Ascending aorta (tissue), 2 donors: ENCODE measurements at regions not wholly inside any gene's neighbourhood (a gene's known extent, or its start where the extent isn't known, plus 50 kb on each side); places are given as distances from the start of the nearest gene placed in this dataset.

ENCODE experiments used
- DNase-seq, 2 donors: peaks; one replicate each; pipeline ENCODE4 v3.0.0-alpha.2; 2019; ENCODE audit warnings: low spot score in 2 of 2
- H3K27ac ChIP-seq, 2 donors: fragments of 200-600 bp; sonication (generic); one replicate each; pipeline ENCODE4 v1.5.1; 2016 to 2017; ENCODE audit warnings: mild to moderate bottlenecking in 1 of 2
- H3K27me3 ChIP-seq: fragments of 200-600 bp; sonication (generic); one replicate; pipeline ENCODE4 v1.5.1; 2017
- H3K36me3 ChIP-seq, 2 donors: fragments of 200-600 bp; sonication (generic); one replicate each; pipeline ENCODE4 v1.5.1; 2016
- H3K4me1 ChIP-seq, 2 donors: fragments of 200-600 bp; sonication (generic); one replicate each; pipeline ENCODE4 v1.5.1; 2016 to 2017; ENCODE audit warnings: mild to moderate bottlenecking in 1 of 2
- H3K4me3 ChIP-seq, 2 donors: fragments of 200-600 bp; sonication (generic); one replicate each; pipeline ENCODE4 v1.5.1; 2016 to 2017; ENCODE audit warnings: mild to moderate bottlenecking in 1 of 2
- H3K9me3 ChIP-seq, 2 donors: fragments of 200-600 bp; sonication (generic); one replicate each; pipeline ENCODE4 v1.5.1; 2016
- CTCF ChIP-seq, 3 experiments: fragments of 200-600 bp in 2 of 3; fragments of 450-650 bp in 1 of 3; sonication (generic) in 2 of 3; IDR thresholded peaks; one replicate each; pipeline ENCODE4 v1.5.1; 2016 to 2019; ENCODE audit warnings: antibody characterized with exemption in 3 of 3, mild to moderate bottlenecking in 1 of 3, moderate library complexity in 1 of 3
- intact Hi-C: fragments of 100-400 bp; cut with DNase I; formaldehyde crosslinking; loops from one replicate; pipeline ENCODE4 v1.15.1; 2023

DNA sequence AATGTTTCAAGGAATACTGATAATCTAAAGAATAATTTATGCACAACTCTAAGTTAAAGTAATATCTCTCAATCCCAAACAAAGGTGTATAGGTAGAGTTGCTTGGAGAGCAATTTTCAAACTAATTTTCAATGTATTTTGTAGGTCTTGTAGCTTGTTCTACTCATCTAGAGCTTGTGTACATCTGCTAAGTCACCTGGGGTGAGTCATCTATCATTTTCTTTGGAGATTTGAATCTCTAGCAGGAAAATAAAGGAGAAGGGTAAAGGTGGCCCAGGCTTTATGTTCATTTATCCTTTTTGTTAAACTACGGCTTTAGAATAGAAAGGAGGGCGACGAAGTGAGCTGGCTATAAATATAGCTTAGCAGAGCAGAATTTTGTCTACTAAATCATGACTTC lies 76.8 kb upstream of the THUMPD2 start:
- no peaks in the 10 kb centered on the region for H3K36me3 ChIP-seq
- TF ChIP-seq CTCF (IDR thresholded peaks at IDR 0.05): no peak
- H3K4me3 ChIP-seq: no peak overlapping the region
- no peak overlapping the region for H3K27ac ChIP-seq
- H3K27me3 ChIP-seq: no peaks in the 10 kb centered on the region
- intact Hi-C loops: no loop called here
- DNase-seq: no peak
- no peaks in the 10 kb centered on the region for H3K4me1 ChIP-seq
- no peaks in the 10 kb centered on the region for H3K9me3 ChIP-seq

DNA sequence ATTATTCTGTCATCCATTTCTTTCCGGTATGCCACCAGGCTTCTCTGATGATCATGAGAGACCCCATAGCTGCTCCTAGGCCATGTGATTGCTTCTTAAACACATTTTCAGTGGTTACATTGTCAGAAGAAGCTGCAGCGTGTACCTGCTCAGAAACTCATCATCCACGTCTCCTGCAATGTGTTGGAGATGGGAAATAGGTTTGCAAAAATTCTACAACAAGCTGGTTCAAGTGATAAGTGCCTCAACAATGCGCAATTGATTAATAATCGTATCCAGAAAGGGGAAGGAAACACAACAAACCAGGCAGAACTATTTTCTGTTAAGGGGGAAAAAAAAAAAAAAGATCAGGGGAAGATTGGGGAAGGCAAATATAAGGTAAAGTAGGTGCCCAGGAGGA lies 75.7 kb upstream of the THUMPD2 start:
- Histone ChIP-seq H3K27ac (no peak overlapping the region), H3K9me3 (no peaks in the 10 kb centered on the region), H3K4me1 (no peaks in the 10 kb centered on the region), H3K36me3 (no peaks in the 10 kb centered on the region), H3K4me3 (no peak overlapping the region), H3K27me3 (no peaks in the 10 kb centered on the region)
- DNase-seq: no peak
- intact Hi-C loops: no loop called here
- no peak for TF ChIP-seq CTCF (IDR thresholded peaks at IDR 0.05)

- intact Hi-C loops: no loop called here
- no peak for DNase-seq
- TF ChIP-seq CTCF (IDR thresholded peaks at IDR 0.05): no peak
- H3K27me3 ChIP-seq: no peaks in the 10 kb centered on the region
- H3K27ac ChIP-seq: no peak overlapping the region
- no peaks in the 10 kb centered on the region for H3K4me1 ChIP-seq
- no peaks in the 10 kb centered on the region for H3K36me3 ChIP-seq
- H3K9me3 ChIP-seq: no peaks in the 10 kb centered on the region
- no peak overlapping the region for H3K4me3 ChIP-seq
Observed at GRCh38 chr2:39852831-39853230, 73.8 kb upstream of the THUMPD2 start.

- no peak overlapping the region for H3K4me3 ChIP-seq
- H3K27ac ChIP-seq: no peak overlapping the region
- intact Hi-C loops: no loop called here
Observed at GRCh38 chr2:39851651-39852110, 72.6 kb upstream of the THUMPD2 start.

GRCh38 chr2:39851251-39851650 lies 72.2 kb upstream of the THUMPD2 start:
- DNase-seq: no peak
- H3K4me3 ChIP-seq: no peak overlapping the region
- no peak overlapping the region for H3K27ac ChIP-seq
- H3K27me3 ChIP-seq: no peaks in the 10 kb centered on the region
- intact Hi-C loops: no loop called here
- H3K9me3 ChIP-seq: no peaks in the 10 kb centered on the region
- H3K36me3 ChIP-seq: no peaks in the 10 kb centered on the region
- H3K4me1 ChIP-seq: no peaks in the 10 kb centered on the region
- no peak for TF ChIP-seq CTCF (IDR thresholded peaks at IDR 0.05)

More at GRCh38 chr2:39851651-39852110, 72.6 kb upstream of the THUMPD2 start:
- no peak for DNase-seq
- H3K9me3 ChIP-seq: no peaks in the 10 kb centered on the region
- H3K36me3 ChIP-seq: no peaks in the 10 kb centered on the region
- TF ChIP-seq CTCF (IDR thresholded peaks at IDR 0.05): no peak
- H3K4me1 ChIP-seq: no peaks in the 10 kb centered on the region
- H3K27me3 ChIP-seq: no peaks in the 10 kb centered on the region

- no peak overlapping the region for H3K27ac ChIP-seq
- no peaks in the 10 kb centered on the region for H3K9me3 ChIP-seq
- no peaks in the 10 kb centered on the region for H3K36me3 ChIP-seq
- intact Hi-C loops: no loop called here
- DNase-seq: no peak
- no peaks in the 10 kb centered on the region for H3K27me3 ChIP-seq
- no peak for TF ChIP-seq CTCF (IDR thresholded peaks at IDR 0.05)
- H3K4me3 ChIP-seq: no peak overlapping the region
- H3K4me1 ChIP-seq: no peaks in the 10 kb centered on the region
Observed at GRCh38 chr2:39849982-39850526, 71.0 kb upstream of the THUMPD2 start.
